Activated effector memory CD4-positive, alpha-beta T cell treated with anti-CD3 and anti-CD28 coated beads, Interleukin-2, amount 50 U/mL, for 16 hours (primary cell): ENCODE measurements at regions not wholly inside any gene's neighbourhood (a gene's known extent, or its start where the extent isn't known, plus 50 kb on each side); places are given as distances from the start of the nearest gene placed in this dataset.
"Not testable (repeated sequence)": the region's sequence is repeated elsewhere in the genome, so short reads cannot be mapped to it uniquely, and the experiment has no call there.

Experiments
- DNase-seq: peaks from one replicate; pipeline ENCODE4 v3.0.0-alpha.2; 2020

- no peak for DNase-seq
Observed at GRCh38 chr13:50200569-50200968, 185.3 kb downstream of the KCNRG start.

GRCh38 chr13:50200988-50201387, 185.7 kb downstream of the KCNRG start:
- DNase-seq: no peak

GRCh38 chr13:50202485-50202884, 187.2 kb downstream of the KCNRG start:
- no peak for DNase-seq

- no peak for DNase-seq
Observed at GRCh38 chr13:50203256-50203941, 188.2 kb downstream of the KCNRG start.

- no peak for DNase-seq
Observed at GRCh38 chr13:50205581-50205980, 190.3 kb downstream of the KCNRG start.

- DNase-seq: no peak
Observed at GRCh38 chr13:50208826-50209335, 193.6 kb downstream of the KCNRG start.

- DNase-seq: no peak
Observed at GRCh38 chr13:50209631-50210030, 194.4 kb downstream of the KCNRG start.

GRCh38 chr13:50213526-50213925, 198.3 kb downstream of the KCNRG start:
- no peak for DNase-seq

- no peak for DNase-seq
Observed at GRCh38 chr13:50214514-50214913, 199.3 kb downstream of the KCNRG start.

- no peak for DNase-seq
Observed at GRCh38 chr13:50215399-50215798, 200.2 kb downstream of the KCNRG start.

GRCh38 chr13:50219743-50220142, 204.5 kb downstream of the KCNRG start:
- no peak for DNase-seq

GRCh38 chr13:50220938-50221337, 205.7 kb downstream of the KCNRG start:
- DNase-seq: no peak

- peak; percentile 74 for DNase-seq
Observed at GRCh38 chr13:50222569-50223332, 207.5 kb downstream of the KCNRG start.

GRCh38 chr13:50224534-50224933, 209.3 kb downstream of the KCNRG start:
- DNase-seq: no peak

- no peak for DNase-seq
Observed at GRCh38 chr13:50225193-50226155, 210.2 kb downstream of the KCNRG start.

GRCh38 chr13:50226515-50227155, 211.4 kb downstream of the KCNRG start:
- no peak for DNase-seq

- no peak for DNase-seq
Observed at GRCh38 chr13:50227361-50227760, 212.1 kb downstream of the KCNRG start.

GRCh38 chr13:50228527-50228926, 213.3 kb downstream of the KCNRG start:
- no peak for DNase-seq

GRCh38 chr13:50229960-50230661, 214.9 kb downstream of the KCNRG start:
- DNase-seq: no peak

- no peak for DNase-seq
Observed at GRCh38 chr13:50230662-50230978, 215.4 kb downstream of the KCNRG start.

GRCh38 chr13:50233574-50233973, 218.3 kb downstream of the KCNRG start:
- not testable (repeated sequence) for DNase-seq
